CD8-positive, alpha-beta memory T cell (primary cell): ENCODE measurements at regions not wholly inside any gene's neighbourhood (a gene's known extent, or its start where the extent isn't known, plus 50 kb on each side); places are given as distances from the start of the nearest gene placed in this dataset.

Experiments used
- CTCF ChIA-PET: fragments of 350-600 bp; sonication (Branson Sonifier 250); formaldehyde crosslinking; loops from one replicate; lab custom pipeline; 2021; ENCODE audit warnings: antibody characterized with exemption; lab: Charles Lee
- POLR2A ChIA-PET: fragments of 350-600 bp; sonication (Branson Sonifier 250); formaldehyde crosslinking; loops from one replicate; lab custom pipeline; 2021; ENCODE audit warnings: antibody characterized with exemption; lab: Charles Lee
- DNase-seq, 5 donors: peaks; one replicate each; pipeline versions ENCODE4 v3.0.0 to v3.0.0-alpha.2; 2020 to 2022; ENCODE audit warnings: mixed read lengths in 1 of 5
- H3K27ac ChIP-seq: one replicate; pipeline ENCODE4 v1.7.0; 2013; ENCODE audit warnings: low read depth, mild to moderate bottlenecking, low read length, moderate library complexity
- H3K27me3 ChIP-seq: 2 replicates; pipeline ENCODE4 v1.7.0; 2013; ENCODE audit warnings: low read length, mild to moderate bottlenecking; ENCODE audit not compliant: insufficient read depth, poor library complexity, severe bottlenecking
- H3K36me3 ChIP-seq: 2 replicates; pipeline ENCODE4 v1.7.0; 2013; ENCODE audit warnings: mild to moderate bottlenecking, low read length, moderate library complexity; ENCODE audit not compliant: insufficient read depth
- H3K4me1 ChIP-seq: 2 replicates; pipeline ENCODE4 v1.7.0; 2013; ENCODE audit warnings: mild to moderate bottlenecking, low read length, moderate library complexity; ENCODE audit not compliant: insufficient read depth
- H3K4me3 ChIP-seq: 2 replicates; pipeline ENCODE4 v1.7.0; 2013; ENCODE audit warnings: mild to moderate bottlenecking, low read length
- H3K9me3 ChIP-seq: 2 replicates; pipeline ENCODE4 v1.7.0; 2013; ENCODE audit warnings: mild to moderate bottlenecking, low read length
- H3K27ac Mint-ChIP-seq, 8 donors: one replicate each; pipeline ENCODE4 v1.8.0; 2020 to 2021; ENCODE audit warnings: mixed read lengths in 8 of 8, mild to moderate bottlenecking in 6 of 8, inconsistent platforms in 3 of 8, moderate library complexity in 3 of 8
- H3K27me3 Mint-ChIP-seq, 2 donors: one replicate each; pipeline ENCODE4 v1.8.0; 2020 to 2021; ENCODE audit warnings: mixed read lengths in 2 of 2, mild to moderate bottlenecking in 1 of 2, moderate library complexity in 1 of 2
- H3K36me3 Mint-ChIP-seq, 3 donors: one replicate each; pipeline ENCODE4 v1.8.0; 2020 to 2021; ENCODE audit warnings: mixed read lengths in 3 of 3, inconsistent platforms in 1 of 3, mild to moderate bottlenecking in 1 of 3
- H3K4me1 Mint-ChIP-seq, 3 donors: one replicate each; pipeline ENCODE4 v1.8.0; 2020 to 2021; ENCODE audit warnings: mixed read lengths in 3 of 3, inconsistent platforms in 1 of 3, mild to moderate bottlenecking in 1 of 3
- H3K4me3 Mint-ChIP-seq, 7 donors: one replicate each; pipeline ENCODE4 v1.8.0; 2020 to 2021; ENCODE audit warnings: mixed read lengths in 7 of 7, mild to moderate bottlenecking in 6 of 7, moderate library complexity in 4 of 7, inconsistent platforms in 2 of 7
- H3K9me3 Mint-ChIP-seq, 5 donors: one replicate each; pipeline ENCODE4 v1.8.0; 2020 to 2022; ENCODE audit warnings: mixed read lengths in 5 of 5, mild to moderate bottlenecking in 3 of 5, moderate library complexity in 2 of 5, inconsistent platforms in 1 of 5

DNA sequence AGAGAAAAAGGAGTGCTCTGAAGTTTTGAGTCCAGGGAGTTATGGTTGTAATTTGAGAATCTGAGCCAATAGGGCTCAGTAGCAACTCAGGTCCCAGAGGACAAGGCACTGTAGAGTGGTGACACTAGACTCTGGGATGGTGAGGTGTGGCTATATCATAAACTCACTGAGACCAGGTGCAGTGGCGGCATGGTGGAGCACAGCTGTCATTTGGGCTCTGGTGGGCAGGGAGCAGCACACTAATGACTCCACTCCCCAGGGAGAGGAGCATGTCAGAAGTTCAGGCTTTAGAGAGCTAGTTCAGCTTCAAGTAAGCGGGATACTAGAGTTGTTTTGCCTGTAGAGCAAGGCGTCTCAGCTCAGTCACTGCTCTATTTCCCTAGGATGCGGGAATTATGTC is 165.4 kb upstream of the USP38 start:
- DNase-seq: no peak
- Mint-ChIP-seq H3K27me3 (peaks cover 3 to 10% of the 10 kb centered on the region in 2 donors), H3K4me1 (no peaks in the 10 kb centered on the region), H3K27ac (no peak overlapping the region), H3K9me3 (peaks cover 0 to 10% (median 0%) of the 10 kb centered on the region in 5 donors), H3K36me3 (no peaks in the 10 kb centered on the region), H3K4me3 (no peak overlapping the region)
- H3K27me3 ChIP-seq: no peaks in the 10 kb centered on the region
- H3K4me3 ChIP-seq: no peak overlapping the region
- H3K27ac ChIP-seq: no peak overlapping the region
- H3K9me3 ChIP-seq: no peaks in the 10 kb centered on the region
- POLR2A ChIA-PET: no interaction called here
- CTCF ChIA-PET: interaction anchor here (1.2 kb wide), 1 partner anchor 15 kb away, joined by 3 read pairs; no protein-coding TSS in a partner anchor
- no peaks in the 10 kb centered on the region for H3K4me1 ChIP-seq
- no peaks in the 10 kb centered on the region for H3K36me3 ChIP-seq

DNA sequence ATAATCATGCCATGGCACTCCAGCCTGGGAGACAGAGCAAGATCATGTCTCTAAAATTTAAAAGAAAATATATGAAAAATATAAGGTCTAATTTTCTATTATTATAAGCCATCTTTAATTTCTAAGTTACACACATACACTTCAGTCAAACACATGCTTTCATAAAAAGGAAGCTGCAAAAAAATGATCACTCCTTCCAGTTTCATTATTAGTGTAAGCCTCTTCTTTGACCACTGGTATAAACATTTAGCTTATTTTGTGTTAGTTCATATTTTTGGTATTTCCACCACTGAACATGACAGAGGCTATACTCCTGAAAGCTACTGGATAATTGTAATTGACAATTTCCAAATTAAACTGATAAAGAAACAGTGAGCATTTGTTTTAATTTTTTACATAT is 163.3 kb upstream of the USP38 start:
- H3K4me3 Mint-ChIP-seq: no peak overlapping the region
- no peaks in the 10 kb centered on the region for H3K4me1 Mint-ChIP-seq
- H3K27ac Mint-ChIP-seq: no peak overlapping the region
- H3K9me3 Mint-ChIP-seq: peaks cover 0 to 5% (median 0%) of the 10 kb centered on the region in 5 donors
- no peak overlapping the region for H3K4me3 ChIP-seq
- no peaks in the 10 kb centered on the region for H3K4me1 ChIP-seq
- no peaks in the 10 kb centered on the region for H3K36me3 Mint-ChIP-seq
- POLR2A ChIA-PET: no interaction called here
- H3K27me3 ChIP-seq: no peaks in the 10 kb centered on the region
- peaks cover 3 to 14% of the 10 kb centered on the region in 2 donors for H3K27me3 Mint-ChIP-seq
- CTCF ChIA-PET: no interaction called here
- DNase-seq: no peak
- no peak overlapping the region for H3K27ac ChIP-seq
- H3K36me3 ChIP-seq: no peaks in the 10 kb centered on the region
- H3K9me3 ChIP-seq: no peaks in the 10 kb centered on the region

DNA sequence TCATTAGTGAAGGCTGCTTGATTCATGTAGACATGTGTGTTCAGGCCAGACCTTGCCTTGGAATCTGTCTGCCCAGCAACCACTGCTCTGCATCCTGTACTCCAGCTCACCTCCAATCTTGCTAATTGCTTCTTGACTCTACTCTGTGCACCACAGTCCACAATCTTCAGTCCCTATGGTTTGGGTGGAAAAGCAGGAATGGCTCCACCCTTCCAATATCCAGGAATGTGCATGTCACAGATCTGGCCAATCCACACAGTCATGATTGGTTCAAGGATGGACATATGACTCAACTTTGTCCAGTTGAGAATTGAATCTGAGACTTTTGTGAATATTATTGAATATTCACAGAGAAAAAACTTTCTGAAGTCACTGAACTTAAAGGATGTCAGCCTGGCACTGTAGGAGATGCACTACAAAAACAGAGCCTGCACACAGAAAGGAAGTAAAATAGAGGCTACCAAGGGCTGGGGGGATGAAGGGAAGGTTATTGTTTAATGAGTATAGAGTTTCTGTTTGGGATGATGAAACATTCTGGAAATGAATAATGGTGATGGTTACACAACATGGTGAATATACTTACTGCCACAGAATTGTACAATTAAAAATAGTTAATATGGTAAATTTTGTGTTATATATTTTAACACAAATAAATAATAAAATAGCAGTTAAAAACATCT is 161.3 kb upstream of the USP38 start:
- no peak overlapping the region for H3K27ac Mint-ChIP-seq
- Histone ChIP-seq H3K36me3 (no peaks in the 10 kb centered on the region), H3K4me1 (no peaks in the 10 kb centered on the region), H3K27ac (no peak overlapping the region), H3K27me3 (no peaks in the 10 kb centered on the region), H3K4me3 (no peak overlapping the region), H3K9me3 (no peaks in the 10 kb centered on the region)
- ChIA-PET CTCF (no interaction called here), POLR2A (no interaction called here)
- H3K9me3 Mint-ChIP-seq: peaks cover 0 to 3% (median 0%) of the 10 kb centered on the region in 5 donors
- H3K27me3 Mint-ChIP-seq: peaks cover 3 to 14% of the 10 kb centered on the region in 2 donors
- H3K4me3 Mint-ChIP-seq: no peak overlapping the region
- H3K36me3 Mint-ChIP-seq: no peaks in the 10 kb centered on the region
- DNase-seq: no peak
- H3K4me1 Mint-ChIP-seq: no peaks in the 10 kb centered on the region

DNA sequence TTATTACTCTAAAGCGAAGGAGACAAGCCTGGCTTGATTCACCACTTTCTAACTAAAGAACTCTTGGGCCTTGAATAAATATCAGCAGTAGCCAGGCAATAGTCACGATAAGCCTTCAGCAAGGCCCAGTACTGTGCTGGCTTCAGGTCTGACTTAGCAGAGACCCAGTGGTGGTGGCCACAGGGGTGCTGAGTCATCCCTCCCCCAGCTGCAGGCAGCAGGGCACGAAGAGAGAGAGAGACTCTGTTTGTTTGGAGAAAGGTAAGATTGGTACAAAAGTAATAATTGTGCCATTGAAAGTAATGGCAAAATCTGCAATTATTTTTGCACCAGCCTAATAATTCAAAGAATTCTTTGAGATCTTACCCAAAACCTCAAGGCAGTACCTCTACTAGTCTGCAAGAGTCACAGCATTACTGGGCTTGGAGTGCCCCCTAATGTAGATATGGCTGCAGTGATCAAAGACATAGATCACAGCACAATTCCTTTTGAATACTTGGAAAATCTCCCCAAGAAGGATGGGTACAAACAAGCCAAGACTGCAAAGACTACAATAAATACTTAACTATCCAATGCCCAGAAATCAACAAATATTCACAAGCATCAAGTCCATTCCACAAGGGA is 159.5 kb upstream of the USP38 start:
- CTCF ChIA-PET: no interaction called here
- H3K27ac Mint-ChIP-seq: no peak overlapping the region
- peaks cover 3 to 13% (median 12%) of the 10 kb centered on the region in 5 donors for H3K9me3 Mint-ChIP-seq
- H3K27me3 Mint-ChIP-seq: peaks cover 3 to 18% of the 10 kb centered on the region in 2 donors
- DNase-seq: no peak
- Histone ChIP-seq H3K27ac (no peak overlapping the region), H3K4me1 (no peaks in the 10 kb centered on the region), H3K36me3 (no peaks in the 10 kb centered on the region), H3K27me3 (no peaks in the 10 kb centered on the region), H3K4me3 (no peak overlapping the region), H3K9me3 (no peaks in the 10 kb centered on the region)
- H3K4me3 Mint-ChIP-seq: no peak overlapping the region
- no peaks in the 10 kb centered on the region for H3K4me1 Mint-ChIP-seq
- POLR2A ChIA-PET: no interaction called here
- no peaks in the 10 kb centered on the region for H3K36me3 Mint-ChIP-seq

DNA sequence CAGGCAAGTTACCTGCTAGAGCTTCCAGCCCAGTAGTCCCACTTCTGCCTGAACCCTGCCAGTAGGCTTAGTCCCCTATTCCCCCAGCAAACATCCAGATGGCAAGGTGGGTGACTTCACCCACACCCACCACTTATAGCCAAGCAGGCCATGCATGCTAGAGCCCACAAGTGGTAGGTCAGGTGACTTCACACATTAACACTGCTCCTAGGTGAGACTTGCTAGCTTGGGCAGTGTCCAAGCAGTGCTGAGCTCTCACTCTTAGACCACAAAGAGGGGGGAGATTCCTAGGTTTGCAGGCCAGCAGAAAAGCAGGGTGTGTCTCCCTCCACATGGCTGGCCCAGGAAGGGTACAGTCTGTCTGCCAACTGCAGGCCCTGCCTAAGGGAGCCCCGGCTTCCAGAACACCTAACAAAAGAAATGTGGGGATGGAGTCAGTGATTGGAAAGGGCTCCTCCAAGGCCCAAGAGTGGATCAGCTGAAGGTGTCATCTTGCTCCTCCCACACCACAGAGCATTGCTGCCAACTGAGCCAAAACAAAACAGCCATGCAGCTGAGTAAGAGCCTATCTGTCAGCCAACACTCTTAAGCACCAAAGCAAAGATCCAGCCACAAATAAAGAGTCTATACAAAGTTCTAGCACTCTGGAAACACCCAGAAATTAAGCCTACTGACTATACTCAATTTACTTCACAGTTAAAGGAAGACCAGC is 158.1 kb upstream of the USP38 start:
- no peak overlapping the region for H3K27ac ChIP-seq
- no peak for DNase-seq
- no peaks in the 10 kb centered on the region for H3K4me1 ChIP-seq
- no peak overlapping the region for H3K4me3 ChIP-seq
- H3K36me3 ChIP-seq: no peaks in the 10 kb centered on the region
- no peaks in the 10 kb centered on the region for H3K36me3 Mint-ChIP-seq
- H3K27ac Mint-ChIP-seq: no peak overlapping the region
- H3K9me3 ChIP-seq: no peaks in the 10 kb centered on the region
- ChIA-PET CTCF (no interaction called here), POLR2A (no interaction called here)
- peaks cover 3 to 18% of the 10 kb centered on the region in 2 donors for H3K27me3 Mint-ChIP-seq
- no peaks in the 10 kb centered on the region for H3K27me3 ChIP-seq
- no peak overlapping the region for H3K4me3 Mint-ChIP-seq
- H3K4me1 Mint-ChIP-seq: no peaks in the 10 kb centered on the region
- H3K9me3 Mint-ChIP-seq: peaks cover 3 to 16% (median 13%) of the 10 kb centered on the region in 5 donors

DNA sequence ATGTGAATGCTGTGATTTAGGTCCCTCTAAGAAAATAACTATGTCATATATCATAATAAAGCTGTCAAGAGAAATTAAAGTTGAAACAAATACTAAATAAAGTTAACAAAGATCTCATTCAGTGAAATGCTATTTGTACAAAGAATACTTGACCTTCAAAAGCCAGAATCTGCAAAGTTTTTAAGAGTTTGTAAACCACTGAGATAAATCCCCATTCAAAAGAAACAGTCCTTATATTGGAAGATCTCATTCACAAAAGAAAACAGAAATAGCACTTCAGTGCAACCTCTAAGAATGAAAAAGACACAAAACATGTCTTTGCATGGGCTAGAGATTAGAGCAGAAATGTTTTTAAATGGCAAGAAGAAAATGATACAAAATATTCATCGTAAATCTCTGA is 149.1 kb upstream of the USP38 start:
- H3K4me3 Mint-ChIP-seq: no peak overlapping the region
- no peaks in the 10 kb centered on the region for H3K36me3 ChIP-seq
- ChIA-PET CTCF (no interaction called here), POLR2A (no interaction called here)
- no peaks in the 10 kb centered on the region for H3K9me3 ChIP-seq
- DNase-seq: no peak
- no peaks in the 10 kb centered on the region for H3K4me1 Mint-ChIP-seq
- H3K27ac Mint-ChIP-seq: no peak overlapping the region
- H3K36me3 Mint-ChIP-seq: no peaks in the 10 kb centered on the region
- H3K27me3 Mint-ChIP-seq: peaks cover 0 to 8% of the 10 kb centered on the region in 2 donors
- H3K27me3 ChIP-seq: no peaks in the 10 kb centered on the region
- no peak overlapping the region for H3K27ac ChIP-seq
- H3K9me3 Mint-ChIP-seq: peaks cover 0 to 4% (median 0%) of the 10 kb centered on the region in 5 donors
- no peak overlapping the region for H3K4me3 ChIP-seq
- H3K4me1 ChIP-seq: no peaks in the 10 kb centered on the region

DNA sequence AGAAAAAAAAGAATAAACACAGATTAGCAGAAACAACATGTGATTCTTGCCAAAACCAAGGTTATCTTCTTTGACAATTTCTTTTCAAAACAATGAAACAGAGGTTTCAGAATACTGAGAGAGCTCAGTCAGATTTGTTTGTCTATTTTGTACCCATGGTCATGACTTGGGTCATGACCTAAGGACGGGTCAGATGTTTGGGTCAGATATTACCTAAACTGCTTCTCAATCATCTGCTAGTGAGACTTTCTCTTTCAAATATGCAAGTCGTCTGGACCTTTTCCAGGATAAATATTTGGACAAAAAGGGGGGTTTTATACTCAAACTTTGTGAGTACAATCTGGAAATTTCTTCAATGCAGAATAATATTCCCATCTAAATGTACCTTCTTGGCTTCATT is 148.3 kb upstream of the USP38 start:
- no peaks in the 10 kb centered on the region for H3K4me1 Mint-ChIP-seq
- no peaks in the 10 kb centered on the region for H3K27me3 ChIP-seq
- POLR2A ChIA-PET: no interaction called here

DNA sequence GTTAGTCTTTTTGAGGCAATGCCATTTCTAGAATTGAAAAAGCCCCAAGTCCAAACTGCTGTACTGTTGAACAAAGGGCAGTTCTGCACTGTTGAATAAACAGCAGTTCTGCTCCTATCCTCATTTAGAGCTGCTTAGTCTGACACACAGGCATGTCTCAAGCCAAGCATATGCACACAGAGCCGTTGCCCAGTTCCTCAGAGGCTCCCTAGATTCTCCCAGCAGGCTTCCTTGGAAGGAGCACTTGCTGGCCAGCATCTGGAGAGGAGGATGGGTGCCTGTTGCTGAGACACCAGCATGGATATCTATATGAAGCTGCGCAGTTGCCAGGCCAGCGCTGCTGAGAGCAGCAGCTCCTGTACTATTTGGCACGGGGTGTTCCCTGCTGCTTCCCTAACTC is 138.3 kb upstream of the USP38 start:
- peaks cover 0 to 1% of the 10 kb centered on the region in 2 donors for H3K27me3 Mint-ChIP-seq
- CTCF ChIA-PET: no interaction called here
- DNase-seq: no peak

More for the DNA sequence above, 148.3 kb upstream of the USP38 start:
- DNase-seq: no peak
- Mint-ChIP-seq H3K36me3 (no peaks in the 10 kb centered on the region), H3K27me3 (peaks cover 0 to 8% of the 10 kb centered on the region in 2 donors), H3K9me3 (peaks cover 0 to 2% (median 0%) of the 10 kb centered on the region in 5 donors), H3K4me3 (no peak overlapping the region), H3K27ac (no peak overlapping the region)
- H3K4me1 ChIP-seq: no peaks in the 10 kb centered on the region
- CTCF ChIA-PET: no interaction called here
- H3K9me3 ChIP-seq: no peaks in the 10 kb centered on the region
- H3K4me3 ChIP-seq: no peak overlapping the region
- H3K36me3 ChIP-seq: no peaks in the 10 kb centered on the region
- no peak overlapping the region for H3K27ac ChIP-seq

More for the DNA sequence above, 138.3 kb upstream of the USP38 start:
- Mint-ChIP-seq H3K9me3 (peaks cover 0 to 2% (median 0%) of the 10 kb centered on the region in 5 donors), H3K4me3 (no peak overlapping the region), H3K4me1 (no peaks in the 10 kb centered on the region), H3K36me3 (no peaks in the 10 kb centered on the region), H3K27ac (no peak overlapping the region)
- Histone ChIP-seq H3K4me1 (no peaks in the 10 kb centered on the region), H3K9me3 (no peaks in the 10 kb centered on the region), H3K36me3 (no peaks in the 10 kb centered on the region), H3K27ac (no peak overlapping the region), H3K27me3 (no peaks in the 10 kb centered on the region), H3K4me3 (no peak overlapping the region)
- POLR2A ChIA-PET: no interaction called here
